IMR-90 (cell line): ENCODE measurements at regions not wholly inside any gene's neighbourhood (a gene's known extent, or its start where the extent isn't known, plus 50 kb on each side); places are given as distances from the start of the nearest gene placed in this dataset.

Source experiments
- ATAC-seq: fragments of 200-7000 bp; cut with Tn5 transposase; 2 replicates; pipeline ENCODE4 v1.9.1; 2020; ENCODE audit warnings: low read depth, mild to moderate bottlenecking, moderate library complexity
- BruUV-seq: library from RNA; stranded (reverse); fragments of 400-500 nt; replicated peaks from 2 replicates; lab custom pipeline; 2021; lab: Mats Ljungman, UMichigan
- CTCF ChIA-PET: fragments of 300-600 bp; formaldehyde crosslinking; extraction: SDS; loops from one replicate; lab custom pipeline; 2021; ENCODE audit warnings: antibody characterized with exemption; lab: Yijun Ruan, JAX
- POLR2A ChIA-PET: fragments of 300-600 bp; sonication (Branson Sonifier 250); formaldehyde crosslinking; loops from one replicate; lab custom pipeline; 2022; ENCODE audit warnings: antibody characterized with exemption; ENCODE audit not compliant: unreplicated experiment; lab: Charles Lee
- DNase-seq: peaks from one replicate; pipeline ENCODE4 v3.0.0; 2013
- H2AFZ ChIP-seq: replicated peaks from 2 replicates; pipeline ENCODE3; 2013; ENCODE audit warnings: low read length, mild to moderate bottlenecking; ENCODE audit not compliant: poor library complexity
- H2AK5ac ChIP-seq: 2 replicates; pipeline ENCODE4 v1.6.1; 2013; ENCODE audit warnings: low read depth, low read length, inconsistent platforms
- H2AK9ac ChIP-seq: replicated peaks from 2 replicates; pipeline ENCODE3; 2013; ENCODE audit warnings: mild to moderate bottlenecking, low read depth, low read length, moderate library complexity; ENCODE audit not compliant: poor library complexity
- H2BK120ac ChIP-seq: 2 replicates; pipeline ENCODE4 v1.6.1; 2013; ENCODE audit warnings: low read depth, low read length, inconsistent platforms
- H2BK15ac ChIP-seq: 3 replicates; pipeline ENCODE4 v1.6.1; 2013; ENCODE audit warnings: low read depth, low read length, inconsistent platforms
- H2BK20ac ChIP-seq: 2 replicates; pipeline ENCODE4 v1.6.1; 2013; ENCODE audit warnings: low read depth, mild to moderate bottlenecking, inconsistent platforms, low read length, moderate library complexity
- H2BK5ac ChIP-seq: 2 replicates; pipeline ENCODE4 v1.6.1; 2013; ENCODE audit warnings: mild to moderate bottlenecking, low read depth, low read length, inconsistent platforms; ENCODE audit not compliant: poor library complexity, severe bottlenecking
- H3K14ac ChIP-seq: replicated peaks from 2 replicates; pipeline ENCODE4 v1.6.1; 2013; ENCODE audit warnings: low read depth, low read length, inconsistent platforms
- H3K18ac ChIP-seq: 2 replicates; pipeline ENCODE4 v1.6.1; 2013; ENCODE audit warnings: low read depth, low read length, control low read depth
- H3K23ac ChIP-seq: 2 replicates; pipeline ENCODE4 v1.6.1; 2013; ENCODE audit warnings: low read depth, low read length, inconsistent platforms
- H3K27ac ChIP-seq: 2 replicates; pipeline ENCODE4 v1.5.1; 2013; ENCODE audit warnings: mild to moderate bottlenecking, control low read depth, low read length; ENCODE audit not compliant: insufficient read depth
- H3K27me3 ChIP-seq: 2 replicates; pipeline ENCODE4 v1.6.1; 2013; ENCODE audit warnings: low read length; ENCODE audit not compliant: control insufficient read depth, insufficient read depth
- H3K36me3 ChIP-seq: 2 replicates; pipeline ENCODE4 v1.6.1; 2013; ENCODE audit warnings: low read length, mixed read lengths; ENCODE audit not compliant: control insufficient read depth, insufficient read depth
- H3K4ac ChIP-seq: 2 replicates; pipeline ENCODE4 v1.6.1; 2013; ENCODE audit warnings: low read depth, low read length, inconsistent platforms
- H3K4me1 ChIP-seq: 2 replicates; pipeline ENCODE4 v1.6.1; 2013; ENCODE audit warnings: low read length, mixed read lengths; ENCODE audit not compliant: control insufficient read depth, insufficient read depth
- H3K4me2 ChIP-seq: 2 replicates; pipeline ENCODE4 v1.6.1; 2013; ENCODE audit warnings: low read depth, mild to moderate bottlenecking, control low read depth, low read length, moderate library complexity
- H3K4me3 ChIP-seq: 2 replicates; pipeline ENCODE4 v1.5.1; 2013; ENCODE audit warnings: low read depth, mild to moderate bottlenecking, control low read depth, low read length, moderate library complexity; ENCODE audit not compliant: insufficient read depth
- H3K56ac ChIP-seq: 2 replicates; pipeline ENCODE4 v1.6.1; 2013; ENCODE audit warnings: low read length, inconsistent platforms; ENCODE audit not compliant: insufficient read depth; ENCODE audit errors: extremely low read depth
- H3K79me1 ChIP-seq, 2 experiments: 2 replicates each; pipeline ENCODE4 v1.6.1; 2013; ENCODE audit warnings: low read length in 2 of 2, inconsistent platforms in 1 of 2, low read depth in 1 of 2
- H3K9ac ChIP-seq: 2 replicates; pipeline ENCODE4 v1.6.1; 2013; ENCODE audit warnings: low read depth, low read length, control low read depth
- H3K9me1 ChIP-seq: 2 replicates; pipeline ENCODE4 v1.6.1; 2013; ENCODE audit warnings: low read length, inconsistent platforms; ENCODE audit not compliant: insufficient read depth
- H3K9me3 ChIP-seq: 2 replicates; pipeline ENCODE4 v1.6.1; 2013; ENCODE audit warnings: low read length; ENCODE audit not compliant: control insufficient read depth, insufficient read depth
- H4K20me1 ChIP-seq: 2 replicates; pipeline ENCODE4 v1.6.1; 2013; ENCODE audit warnings: low read length, inconsistent platforms; ENCODE audit not compliant: insufficient read depth
- H4K5ac ChIP-seq: 2 replicates; pipeline ENCODE4 v1.6.1; 2013; ENCODE audit warnings: mild to moderate bottlenecking, low read depth, low read length, control low read depth
- H4K8ac ChIP-seq, 2 experiments: 2 replicates each; pipeline ENCODE4 v1.6.1; 2013; ENCODE audit warnings: low read depth in 2 of 2, low read length in 2 of 2, control low read depth in 1 of 2, inconsistent platforms in 1 of 2
- H4K91ac ChIP-seq: 2 replicates; pipeline ENCODE4 v1.6.1; 2013; ENCODE audit warnings: low read depth, low read length, inconsistent platforms; ENCODE audit not compliant: insufficient read depth
- MAFK ChIP-seq: IDR thresholded peaks from 2 replicates; pipeline ENCODE4 v1.6.1; 2012; ENCODE audit warnings: low read depth, low read length, improper control_type of control experiment
- MXI1 ChIP-seq: IDR thresholded peaks from 2 replicates; pipeline ENCODE4 v1.6.1; 2012; ENCODE audit warnings: low read depth, mild to moderate bottlenecking, low read length, moderate library complexity, borderline replicate concordance
- NFE2L2 ChIP-seq: fragments of 150-350 bp; IDR thresholded peaks from 2 replicates; pipeline ENCODE4 v1.6.1; 2016; ENCODE audit warnings: low read depth, mild to moderate bottlenecking, low read length
- POLR2A ChIP-seq: IDR thresholded peaks from 2 replicates; pipeline ENCODE4 v1.6.1; 2012; ENCODE audit warnings: mild to moderate bottlenecking, low read depth, low read length
- SMC3 ChIP-seq: fragments of 150-350 bp; IDR thresholded peaks from 2 replicates; pipeline ENCODE4 v1.6.1; 2016; ENCODE audit warnings: low read depth, mild to moderate bottlenecking, antibody characterized with exemption, low read length, moderate library complexity
- WGBS, 2 experiments: methylation state at CpG; one replicate each; pipeline versions ENCODE4 v1.1.5 to v1.1.7; 2013; ENCODE audit warnings: missing lambda C conversion rate in 2 of 2; ENCODE audit not compliant: insufficient read length in 1 of 2; ENCODE audit errors: extremely low coverage in 2 of 2; 5-methylcytosine and 5-hydroxymethylcytosine counted together
- dilution Hi-C: fragments of 300-500 bp; cut with HindIII; formaldehyde crosslinking; loops from one replicate; pipeline ENCODE4 v1.14.3; 2018; ENCODE audit warnings: low sequenced_read_pairs; ENCODE audit not compliant: unreplicated experiment
- in situ Hi-C: fragments of 300-500 bp; cut with MboI; formaldehyde crosslinking; loops from 3 replicates; pipeline ENCODE4 v1.14.3; 2019; ENCODE audit warnings: low sequenced_read_pairs, inconsistent platforms, mixed read lengths
- intact Hi-C: fragments of 100-400 bp; cut with micrococcal nuclease; formaldehyde crosslinking; loops from 2 replicates; pipeline ENCODE4 v1.10.0; 2022
- TF ChIP-seq, protein P1 (sequence below): fragments of 150-350 bp; IDR thresholded peaks from 2 replicates; pipeline ENCODE4 v1.6.1; 2016; ENCODE audit warnings: low read depth, mild to moderate bottlenecking, low read length, moderate library complexity, borderline replicate concordance
- TF ChIP-seq, protein P2 (sequence below): fragments of 150-350 bp; IDR thresholded peaks from 2 replicates; pipeline ENCODE4 v1.6.1; 2017; ENCODE audit warnings: mild to moderate bottlenecking, antibody characterized with exemption, low read length, low read depth

DNA sequence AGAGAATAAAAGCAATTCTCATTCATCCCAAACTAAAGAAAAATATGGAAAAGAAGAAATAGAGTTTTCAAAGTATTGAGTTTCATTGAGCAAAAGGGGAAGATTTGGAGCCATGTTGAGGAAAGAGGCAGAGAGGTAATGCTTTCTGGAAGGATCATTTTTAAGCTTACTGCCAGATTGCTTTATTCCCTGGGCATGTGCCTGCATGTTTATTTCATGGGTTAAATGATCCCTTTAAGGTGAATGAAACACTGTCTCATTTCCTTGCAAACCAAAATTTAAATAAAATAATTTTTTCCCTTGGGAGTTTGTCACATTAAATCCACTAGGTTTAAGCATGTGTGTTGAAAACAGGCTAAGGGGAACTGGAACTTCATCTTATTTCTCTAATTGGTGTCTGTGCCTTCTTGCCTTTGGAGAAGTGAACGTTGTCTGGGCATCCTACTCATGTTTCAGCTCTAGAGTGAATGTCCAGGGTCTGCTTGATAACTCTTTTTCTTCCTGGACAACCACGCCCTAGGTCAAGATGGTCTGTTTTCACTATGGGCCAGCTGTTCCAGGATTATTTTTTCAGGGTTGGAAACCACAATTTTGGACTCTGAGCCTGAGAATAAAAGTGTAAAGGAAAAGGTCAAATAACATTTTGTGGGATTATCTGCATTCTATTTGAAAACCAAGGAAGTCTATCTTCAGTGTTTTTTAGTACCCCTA is 114.1 kb upstream of the ELL2 start:
- Histone ChIP-seq H3K4me1 (peaks cover 11% of the 10 kb centered on the region), H2AK5ac (peak overlapping the region; percentile 51; the same call in 1 of the 2 replicates), H3K23ac (no peak overlapping the region), H3K36me3 (no peaks in the 10 kb centered on the region), H3K14ac (peak overlapping the region; percentile 80), H3K9me1 (peaks cover 6% of the 10 kb centered on the region; the same call in 1 of the 2 replicates), H2BK120ac (peak overlapping the region; percentile 79), H3K79me1 (peaks cover 0 to 4% of the 10 kb centered on the region in 2 experiments; a peak in 3 of 4 replicates), H4K8ac (peak overlapping the region; percentile 53 to 72; a peak in 3 of 4 replicates), H2AK9ac (no peak overlapping the region), H2AFZ (no peak overlapping the region), H3K4me2 (no peak overlapping the region), H3K4me3 (no peak overlapping the region), H3K4ac (peak overlapping the region; percentile 49; the same call in 1 of the 2 replicates), H3K9ac (no peak overlapping the region), H3K27me3 (no peaks in the 10 kb centered on the region), H3K27ac (no peak overlapping the region), H3K18ac (peak overlapping the region; percentile 90; the same call in 1 of the 2 replicates), H3K56ac (no peak overlapping the region), H2BK5ac (peak overlapping the region; percentile 71), H4K20me1 (no peaks in the 10 kb centered on the region), H2BK15ac (peak overlapping the region; percentile 81), H4K91ac (peak overlapping the region; percentile 77), H4K5ac (peak overlapping the region; percentile 99; the same call in 1 of the 2 replicates), H2BK20ac (peak overlapping the region; percentile 77), H3K9me3 (no peaks in the 10 kb centered on the region)
- WGBS, 2 experiments = no CpG with 5 or more reads among the region's 2 CpGs
- DNase-seq = no peak
- intact Hi-C loops = no loop called here
- TF ChIP-seq, protein P1, sequence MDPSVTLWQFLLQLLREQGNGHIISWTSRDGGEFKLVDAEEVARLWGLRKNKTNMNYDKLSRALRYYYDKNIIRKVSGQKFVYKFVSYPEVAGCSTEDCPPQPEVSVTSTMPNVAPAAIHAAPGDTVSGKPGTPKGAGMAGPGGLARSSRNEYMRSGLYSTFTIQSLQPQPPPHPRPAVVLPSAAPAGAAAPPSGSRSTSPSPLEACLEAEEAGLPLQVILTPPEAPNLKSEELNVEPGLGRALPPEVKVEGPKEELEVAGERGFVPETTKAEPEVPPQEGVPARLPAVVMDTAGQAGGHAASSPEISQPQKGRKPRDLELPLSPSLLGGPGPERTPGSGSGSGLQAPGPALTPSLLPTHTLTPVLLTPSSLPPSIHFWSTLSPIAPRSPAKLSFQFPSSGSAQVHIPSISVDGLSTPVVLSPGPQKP = no peak
- TF ChIP-seq SMC3 (no peak), MAFK (no peak), POLR2A (no peak), MXI1 (no peak), NFE2L2 (no peak)
- TF ChIP-seq, protein P2, sequence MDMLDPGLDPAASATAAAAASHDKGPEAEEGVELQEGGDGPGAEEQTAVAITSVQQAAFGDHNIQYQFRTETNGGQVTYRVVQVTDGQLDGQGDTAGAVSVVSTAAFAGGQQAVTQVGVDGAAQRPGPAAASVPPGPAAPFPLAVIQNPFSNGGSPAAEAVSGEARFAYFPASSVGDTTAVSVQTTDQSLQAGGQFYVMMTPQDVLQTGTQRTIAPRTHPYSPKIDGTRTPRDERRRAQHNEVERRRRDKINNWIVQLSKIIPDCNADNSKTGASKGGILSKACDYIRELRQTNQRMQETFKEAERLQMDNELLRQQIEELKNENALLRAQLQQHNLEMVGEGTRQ = no peak
- in situ Hi-C loops = no loop called here
- dilution Hi-C loops = no loop called here
- ChIA-PET POLR2A (interaction anchor here (0.6 to 0.7 kb wide), 2 partner anchors 261 to 490 kb away, joined by 3 to 5 read pairs; no protein-coding TSS in a partner anchor), CTCF (interaction anchor here (0.9 to 1.7 kb wide), 3 partner anchors 22 to 114 kb away, joined by 3 to 5 read pairs (median 3); partner anchors contain the start of gene ELL2)
- no peak for ATAC-seq
- no TSS peak for BruUV-seq
